ENCODE measurements at regions not wholly inside any gene's neighbourhood (a gene's known extent, or its start where the extent isn't known, plus 50 kb on each side); places are given as distances from the start of the nearest gene placed in this dataset.

GRCh38 chr1:170789063-170789462 lies 125.1 kb downstream of the PRRX1 start:
- Histone ChIP-seq H3K4me3 (ENCODE audit: low read depth, low read length) (no peak overlapping the region), H3K27ac (ENCODE audit: low read depth, low read length) (no peak overlapping the region), H3K27me3 (ENCODE audit: control insufficient read depth, insufficient read depth, low read length) (no peaks in the 10 kb centered on the region), H3K36me3 (ENCODE audit: control insufficient read depth, insufficient read depth, low read length) (no peaks in the 10 kb centered on the region), H3K4me1 (ENCODE audit: control insufficient read depth, insufficient read depth, low read length) (no peaks in the 10 kb centered on the region), H3K9me3 (ENCODE audit: control insufficient read depth, insufficient read depth, low read length) (no peaks in the 10 kb centered on the region)
- 83% methylated on average over 1 of the region's 2 CpGs for WGBS (ENCODE audit: insufficient coverage)
- no peak for DNase-seq (ENCODE audit: low read depth in 4 of 6, low spot score in 6 of 6)

DNA sequence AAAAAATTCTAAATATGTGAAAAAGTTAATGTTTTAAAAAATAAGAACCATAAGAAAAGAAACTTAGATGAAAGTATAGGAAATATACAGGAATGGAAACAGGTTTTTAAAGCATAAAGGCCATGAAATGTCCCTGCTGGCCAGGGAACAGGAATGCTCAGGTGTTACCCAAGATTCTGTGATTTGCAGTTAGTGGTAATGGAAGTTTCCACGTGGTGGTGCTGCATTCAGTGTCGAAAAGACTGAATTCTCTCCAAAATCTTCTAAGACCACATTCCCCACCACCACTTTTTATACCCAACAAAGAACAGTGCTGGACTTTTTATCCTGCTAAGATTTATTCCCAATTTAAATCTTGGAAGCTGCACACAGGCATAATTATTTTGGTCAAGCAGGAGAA lies 126.2 kb downstream of the PRRX1 start:
- Histone ChIP-seq H3K4me1 (ENCODE audit: control insufficient read depth, insufficient read depth, low read length) (no peaks in the 10 kb centered on the region), H3K9me3 (ENCODE audit: control insufficient read depth, insufficient read depth, low read length) (no peaks in the 10 kb centered on the region), H3K27me3 (ENCODE audit: control insufficient read depth, insufficient read depth, low read length) (no peaks in the 10 kb centered on the region)

GRCh38 chr1:170790651-170791071 lies 126.7 kb downstream of the PRRX1 start:
- no CpG with 5 or more reads among the region's 3 CpGs for WGBS (ENCODE audit: insufficient coverage)
- no peak for DNase-seq (ENCODE audit: low read depth in 4 of 6, low spot score in 6 of 6)
- no peaks in the 10 kb centered on the region for H3K36me3 ChIP-seq (ENCODE audit: control insufficient read depth, insufficient read depth, low read length)
- H3K9me3 ChIP-seq (ENCODE audit: control insufficient read depth, insufficient read depth, low read length) = no peaks in the 10 kb centered on the region
- H3K4me3 ChIP-seq (ENCODE audit: low read depth, low read length) = no peak overlapping the region
- no peak overlapping the region for H3K27ac ChIP-seq (ENCODE audit: low read depth, low read length)
- no peaks in the 10 kb centered on the region for H3K27me3 ChIP-seq (ENCODE audit: control insufficient read depth, insufficient read depth, low read length)
- H3K4me1 ChIP-seq (ENCODE audit: control insufficient read depth, insufficient read depth, low read length) = no peaks in the 10 kb centered on the region

More for the DNA sequence above, 126.2 kb downstream of the PRRX1 start:
- Histone ChIP-seq H3K4me3 (ENCODE audit: low read depth, low read length) (no peak overlapping the region), H3K27ac (ENCODE audit: low read depth, low read length) (no peak overlapping the region), H3K36me3 (ENCODE audit: control insufficient read depth, insufficient read depth, low read length) (no peaks in the 10 kb centered on the region)
- no CpG with 5 or more reads among the region's 2 CpGs for WGBS (ENCODE audit: insufficient coverage)
- DNase-seq (ENCODE audit: low read depth in 4 of 6, low spot score in 6 of 6) = peak in 1 of 6 donors; percentile 20

DNA sequence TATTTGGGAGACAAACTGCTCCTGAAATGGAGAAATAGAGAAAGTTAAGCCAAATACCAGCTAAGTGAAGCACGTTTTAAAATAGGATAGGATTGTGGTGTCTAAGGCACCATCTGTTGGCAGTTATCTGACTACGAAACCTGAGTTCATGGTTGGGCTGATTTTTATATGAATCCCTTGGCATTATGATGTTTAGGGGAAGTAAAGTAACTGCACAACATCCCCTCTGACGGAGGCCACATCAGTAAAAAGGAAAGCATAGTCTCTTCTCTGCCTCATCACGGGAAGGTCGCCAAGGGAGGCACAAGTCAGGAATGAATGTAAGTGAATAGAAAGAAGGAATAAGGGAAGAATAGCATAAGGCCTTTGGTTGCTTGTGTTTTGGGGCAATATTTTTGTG lies 128.0 kb downstream of the PRRX1 start:
- H3K9me3 ChIP-seq (ENCODE audit: control insufficient read depth, insufficient read depth, low read length) = no peaks in the 10 kb centered on the region
- no peaks in the 10 kb centered on the region for H3K27me3 ChIP-seq (ENCODE audit: control insufficient read depth, insufficient read depth, low read length)
- 85% methylated on average over 5 of the region's 5 CpGs for WGBS (ENCODE audit: insufficient coverage)
- H3K27ac ChIP-seq (ENCODE audit: low read depth, low read length) = no peak overlapping the region
- H3K36me3 ChIP-seq (ENCODE audit: control insufficient read depth, insufficient read depth, low read length) = no peaks in the 10 kb centered on the region
- no peak overlapping the region for H3K4me3 ChIP-seq (ENCODE audit: low read depth, low read length)
- no peak for DNase-seq (ENCODE audit: low read depth in 4 of 6, low spot score in 6 of 6)
- no peaks in the 10 kb centered on the region for H3K4me1 ChIP-seq (ENCODE audit: control insufficient read depth, insufficient read depth, low read length)

DNA sequence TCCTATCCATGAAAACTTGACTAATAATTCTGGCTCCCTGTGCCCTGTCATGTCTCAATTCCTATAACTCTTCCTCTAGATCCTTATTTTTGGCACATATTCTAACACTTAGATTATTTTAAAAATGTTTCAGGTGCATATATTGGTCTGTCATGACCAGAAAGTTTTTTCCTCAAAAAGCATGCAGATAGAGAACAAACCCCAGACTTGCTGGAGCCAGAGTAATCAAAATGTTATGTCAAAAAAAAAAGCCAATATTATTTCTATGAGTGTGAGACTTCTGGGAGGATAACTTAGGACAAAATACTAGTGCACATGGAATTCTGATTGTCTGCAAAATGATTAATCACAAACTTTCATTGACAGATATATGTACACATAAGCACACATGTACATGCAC lies 135.1 kb upstream of the MROH9 start:
- no peaks in the 10 kb centered on the region for H3K9me3 ChIP-seq (ENCODE audit: control insufficient read depth, insufficient read depth, low read length)
- H3K4me3 ChIP-seq (ENCODE audit: low read depth, low read length) = no peak overlapping the region
- no peaks in the 10 kb centered on the region for H3K4me1 ChIP-seq (ENCODE audit: control insufficient read depth, insufficient read depth, low read length)
- H3K36me3 ChIP-seq (ENCODE audit: control insufficient read depth, insufficient read depth, low read length) = no peaks in the 10 kb centered on the region
- H3K27ac ChIP-seq (ENCODE audit: low read depth, low read length) = no peak overlapping the region
- H3K27me3 ChIP-seq (ENCODE audit: control insufficient read depth, insufficient read depth, low read length) = no peaks in the 10 kb centered on the region
- DNase-seq (ENCODE audit: low read depth in 4 of 6, low spot score in 6 of 6) = no peak

- Histone ChIP-seq H3K36me3 (ENCODE audit: control insufficient read depth, insufficient read depth, low read length) (no peaks in the 10 kb centered on the region), H3K4me3 (ENCODE audit: low read depth, low read length) (no peak overlapping the region), H3K4me1 (ENCODE audit: control insufficient read depth, insufficient read depth, low read length) (no peaks in the 10 kb centered on the region), H3K27me3 (ENCODE audit: control insufficient read depth, insufficient read depth, low read length) (no peaks in the 10 kb centered on the region), H3K9me3 (ENCODE audit: control insufficient read depth, insufficient read depth, low read length) (no peaks in the 10 kb centered on the region), H3K27ac (ENCODE audit: low read depth, low read length) (no peak overlapping the region)
- DNase-seq (ENCODE audit: low read depth in 4 of 6, low spot score in 6 of 6) = peak in 1 of 6 donors; percentile 5
- WGBS (ENCODE audit: insufficient coverage) = no CpG with 5 or more reads among the region's 6 CpGs
Observed at GRCh38 chr1:170800812-170801211, 134.5 kb upstream of the MROH9 start.

GRCh38 chr1:170803711-170804110 lies 131.6 kb upstream of the MROH9 start:
- no peaks in the 10 kb centered on the region for H3K27me3 ChIP-seq (ENCODE audit: control insufficient read depth, insufficient read depth, low read length)
- H3K27ac ChIP-seq (ENCODE audit: low read depth, low read length) = no peak overlapping the region
- H3K9me3 ChIP-seq (ENCODE audit: control insufficient read depth, insufficient read depth, low read length) = no peaks in the 10 kb centered on the region
- H3K4me3 ChIP-seq (ENCODE audit: low read depth, low read length) = no peak overlapping the region
- peaks cover 2% of the 10 kb centered on the region for H3K4me1 ChIP-seq (ENCODE audit: control insufficient read depth, insufficient read depth, low read length)
- no peak for DNase-seq (ENCODE audit: low read depth in 4 of 6, low spot score in 6 of 6)
- WGBS (ENCODE audit: insufficient coverage) = no CpG with 5 or more reads among the region's 1 CpG
- no peaks in the 10 kb centered on the region for H3K36me3 ChIP-seq (ENCODE audit: control insufficient read depth, insufficient read depth, low read length)

DNA sequence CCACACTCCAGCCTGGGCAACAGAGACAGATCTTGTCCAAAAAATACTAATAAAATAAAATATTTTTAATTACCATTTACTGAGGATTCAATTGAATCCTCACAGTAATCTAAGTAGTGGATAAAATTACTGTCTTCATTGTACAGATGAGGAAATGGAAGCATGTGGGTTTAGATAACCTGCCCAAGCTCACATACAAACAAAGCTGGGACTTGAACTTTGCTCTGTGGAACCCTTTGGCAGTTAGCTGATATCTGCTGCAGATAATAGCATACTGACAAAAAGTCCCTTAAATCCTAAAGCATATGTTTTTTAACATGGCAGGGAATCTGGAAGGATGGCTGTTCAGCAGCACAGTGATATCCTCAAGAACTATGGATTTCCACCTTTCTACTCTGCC lies 130.9 kb upstream of the MROH9 start:
- H3K9me3 ChIP-seq (ENCODE audit: control insufficient read depth, insufficient read depth, low read length) = no peaks in the 10 kb centered on the region
- no peak overlapping the region for H3K4me3 ChIP-seq (ENCODE audit: low read depth, low read length)
- H3K27me3 ChIP-seq (ENCODE audit: control insufficient read depth, insufficient read depth, low read length) = no peaks in the 10 kb centered on the region
- no peaks in the 10 kb centered on the region for H3K36me3 ChIP-seq (ENCODE audit: control insufficient read depth, insufficient read depth, low read length)
- no peak overlapping the region for H3K27ac ChIP-seq (ENCODE audit: low read depth, low read length)
- no peak for DNase-seq (ENCODE audit: low read depth in 4 of 6, low spot score in 6 of 6)
- peaks cover 2% of the 10 kb centered on the region for H3K4me1 ChIP-seq (ENCODE audit: control insufficient read depth, insufficient read depth, low read length)

DNA sequence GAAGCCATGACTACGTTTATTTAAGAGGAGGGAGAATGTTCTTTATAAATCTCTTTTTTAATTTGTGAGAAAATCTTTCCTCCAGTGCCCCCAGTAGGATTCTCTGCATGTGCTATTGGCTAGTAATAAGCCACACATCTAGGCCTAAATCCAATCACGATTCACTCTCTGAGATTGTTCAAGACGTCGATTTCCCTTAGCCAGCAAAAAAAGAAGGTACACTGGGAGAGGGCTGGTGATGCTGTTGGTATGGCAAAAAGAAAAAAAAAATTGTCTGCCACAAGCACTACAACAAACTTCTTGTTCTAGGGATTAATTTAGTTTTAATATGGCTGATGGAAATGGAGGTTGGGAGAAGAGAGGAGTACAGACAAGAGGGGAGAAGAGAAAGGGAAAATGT lies 130.5 kb upstream of the MROH9 start:
- Histone ChIP-seq H3K9me3 (ENCODE audit: control insufficient read depth, insufficient read depth, low read length) (no peaks in the 10 kb centered on the region), H3K4me3 (ENCODE audit: low read depth, low read length) (no peak overlapping the region), H3K4me1 (ENCODE audit: control insufficient read depth, insufficient read depth, low read length) (peaks cover 2% of the 10 kb centered on the region), H3K27ac (ENCODE audit: low read depth, low read length) (no peak overlapping the region), H3K36me3 (ENCODE audit: control insufficient read depth, insufficient read depth, low read length) (no peaks in the 10 kb centered on the region), H3K27me3 (ENCODE audit: control insufficient read depth, insufficient read depth, low read length) (no peaks in the 10 kb centered on the region)
- WGBS (ENCODE audit: insufficient coverage) = no CpG with 5 or more reads among the region's 4 CpGs
- no peak for DNase-seq (ENCODE audit: low read depth in 4 of 6, low spot score in 6 of 6)

DNA sequence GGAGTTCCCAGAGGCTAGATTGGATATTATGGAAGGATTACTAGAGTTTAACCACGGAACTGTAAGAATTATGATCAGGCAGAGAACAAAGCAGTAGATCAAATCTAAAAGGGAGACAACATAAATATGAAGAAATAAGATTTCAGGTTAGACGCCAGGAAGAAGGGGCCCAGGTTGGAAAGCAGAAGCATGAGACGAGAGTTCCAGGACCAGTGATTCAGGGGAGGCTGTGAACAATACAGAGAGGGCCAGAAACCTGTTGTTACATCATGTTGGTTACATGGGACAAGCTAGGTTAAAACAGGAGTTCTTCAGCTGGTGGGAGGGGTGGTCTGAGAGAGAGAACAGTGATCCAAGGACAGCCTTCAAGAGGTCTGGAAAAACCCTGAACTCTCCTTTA lies 128.4 kb upstream of the MROH9 start:
- no peak overlapping the region for H3K4me3 ChIP-seq (ENCODE audit: low read depth, low read length)
- H3K36me3 ChIP-seq (ENCODE audit: control insufficient read depth, insufficient read depth, low read length) = no peaks in the 10 kb centered on the region
- 85% methylated on average over 3 of the region's 3 CpGs for WGBS (ENCODE audit: insufficient coverage)
- DNase-seq (ENCODE audit: low read depth in 4 of 6, low spot score in 6 of 6) = no peak
- H3K9me3 ChIP-seq (ENCODE audit: control insufficient read depth, insufficient read depth, low read length) = no peaks in the 10 kb centered on the region
- no peak overlapping the region for H3K27ac ChIP-seq (ENCODE audit: low read depth, low read length)
- H3K4me1 ChIP-seq (ENCODE audit: control insufficient read depth, insufficient read depth, low read length) = peaks cover 2% of the 10 kb centered on the region
- H3K27me3 ChIP-seq (ENCODE audit: control insufficient read depth, insufficient read depth, low read length) = no peaks in the 10 kb centered on the region

All from spinal cord (tissue), 9 donors.